NT2/D1 (cell line): ENCODE measurements at regions not wholly inside any gene's neighbourhood (a gene's known extent, or its start where the extent isn't known, plus 50 kb on each side); places are given as distances from the start of the nearest gene placed in this dataset.

Experiments used
- SUZ12 ChIP-seq: IDR thresholded peaks from 2 replicates; pipeline ENCODE4 v1.6.1; 2011; ENCODE audit not compliant: insufficient read length, insufficient read depth; ENCODE audit errors: extremely low read depth
- YY1 ChIP-seq: IDR thresholded peaks from 2 replicates; pipeline ENCODE4 v1.6.1; 2011; ENCODE audit not compliant: insufficient read length, insufficient read depth
- ZNF274 ChIP-seq: IDR thresholded peaks from 2 replicates; pipeline ENCODE4 v1.6.1; 2011; ENCODE audit warnings: mild to moderate bottlenecking, low read depth, low read length

GRCh38 chr18:45462179-45462578 lies 153.1 kb upstream of the SLC14A2 start:
- TF ChIP-seq ZNF274 (no peak), SUZ12 (no peak), YY1 (no peak)
